ENCODE measurements at regions not wholly inside any gene's neighbourhood (a gene's known extent, or its start where the extent isn't known, plus 50 kb on each side); places are given as distances from the start of the nearest gene placed in this dataset.
"Not testable (repeated sequence)": the region's sequence is repeated elsewhere in the genome, so short reads cannot be mapped to it uniquely, and the experiment has no call there.

DNA sequence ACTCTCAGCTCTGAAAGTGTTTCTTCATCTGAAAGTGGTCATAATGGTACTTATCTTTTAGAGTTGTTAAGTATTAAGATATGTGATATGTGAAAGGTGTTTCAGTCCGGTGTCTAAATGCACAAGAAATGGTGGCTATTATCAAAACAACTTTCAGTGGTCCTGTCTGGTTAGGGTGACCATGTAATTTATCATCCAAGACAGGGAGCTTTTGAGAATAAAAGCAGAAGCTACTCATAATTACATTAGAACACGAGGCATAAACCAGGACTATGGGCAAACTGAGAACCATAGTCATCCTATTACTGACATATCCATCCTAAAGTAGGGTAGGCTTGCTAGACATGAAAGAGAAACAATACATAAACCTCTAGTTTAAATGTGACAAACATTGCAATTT lies 418.1 kb upstream of the SEMA6A start:
- no peak for DNase-seq

DNA sequence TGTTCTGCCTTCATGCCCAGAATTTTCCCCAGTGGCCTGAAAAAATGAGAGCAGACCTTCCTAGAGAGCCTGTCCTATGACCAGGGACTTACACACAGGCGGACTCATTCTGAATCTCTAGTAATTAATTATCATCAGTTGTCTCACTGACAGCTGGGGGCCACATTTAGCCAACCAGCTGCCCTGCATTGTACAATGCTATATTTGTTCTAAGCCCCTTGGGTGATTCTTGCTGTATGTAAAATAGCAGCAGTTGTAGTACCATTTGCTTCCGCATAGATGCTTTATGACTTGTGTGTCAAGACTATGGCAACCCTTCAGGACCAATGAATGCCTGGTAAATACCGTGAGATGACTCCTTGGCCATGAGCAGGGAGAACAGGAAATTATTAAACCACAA lies 415.4 kb upstream of the SEMA6A start:
- no peak for DNase-seq

DNA sequence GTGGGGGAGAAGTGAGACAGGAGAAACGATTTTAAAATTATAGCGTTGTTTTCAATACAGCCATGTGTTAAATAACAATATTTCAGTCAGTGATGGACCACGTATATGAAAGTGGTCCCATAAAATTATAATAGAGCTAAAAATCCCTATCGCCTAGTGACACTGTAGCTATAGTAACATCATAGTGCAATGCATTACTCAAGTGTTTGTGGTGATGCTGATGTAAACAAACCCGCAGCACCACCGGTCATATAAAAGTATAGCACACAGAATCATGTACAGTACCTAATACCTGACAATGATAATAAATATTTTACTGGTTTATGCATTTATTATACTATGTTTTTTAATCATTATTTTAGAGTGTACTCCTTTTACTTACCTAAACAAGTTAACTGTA lies 407.4 kb upstream of the SEMA6A start:
- no peak for DNase-seq

DNA sequence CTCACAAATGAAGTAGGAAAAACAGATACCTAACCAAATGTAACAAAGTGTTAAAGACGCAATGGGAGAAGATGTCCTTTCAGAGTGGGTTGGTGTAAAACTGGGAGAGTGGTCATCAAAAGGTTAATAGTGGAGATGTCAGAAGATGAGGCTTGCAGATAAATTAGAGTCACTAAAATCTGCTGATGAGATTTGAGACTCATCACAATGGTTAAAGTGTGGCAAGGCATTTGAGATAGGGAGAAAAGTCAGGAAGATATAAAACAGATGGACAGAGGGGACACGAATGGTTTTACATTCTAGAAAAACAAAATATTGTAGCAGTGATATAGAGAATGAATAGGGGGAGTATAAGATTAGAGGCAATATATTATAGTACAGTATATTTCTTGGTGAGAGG lies 406.0 kb upstream of the SEMA6A start:
- DNase-seq = no peak

DNA sequence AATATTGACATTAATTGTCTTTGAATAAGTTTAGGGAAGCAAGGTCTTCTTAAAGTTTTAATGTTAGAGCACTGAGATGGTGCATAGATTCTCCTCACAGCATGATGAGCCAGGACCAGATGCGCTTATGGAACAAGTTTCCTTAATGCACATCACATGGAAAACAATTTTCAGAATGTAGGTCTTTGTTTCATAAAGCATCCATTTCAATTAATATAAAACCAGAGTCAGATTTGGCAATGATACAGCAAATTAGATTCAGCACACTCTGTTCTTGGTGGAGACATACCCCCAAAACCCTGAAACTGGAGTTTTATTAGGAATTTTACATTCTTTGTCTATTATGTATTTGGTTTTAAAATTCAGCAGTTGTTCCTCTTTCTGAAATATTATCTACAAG lies 402.1 kb upstream of the SEMA6A start:
- DNase-seq = no peak

DNA sequence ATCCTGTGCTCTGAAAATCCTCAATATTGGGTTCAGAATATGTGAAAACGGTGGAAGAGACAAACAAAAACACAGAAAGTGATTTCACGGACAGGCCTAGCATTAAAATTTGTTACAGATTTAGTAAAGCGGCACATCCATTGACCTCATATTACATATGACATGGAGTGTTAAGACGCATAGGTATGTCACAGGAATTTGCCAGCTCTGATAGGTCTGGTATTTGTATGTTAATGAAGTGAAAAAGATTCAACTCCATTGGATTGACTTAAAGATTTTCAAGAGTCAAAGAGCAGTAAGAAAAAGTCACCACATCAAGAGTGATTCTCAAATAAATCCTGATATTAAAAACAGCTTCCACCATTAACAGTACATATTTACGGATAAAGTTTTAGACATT lies 396.5 kb upstream of the SEMA6A start:
- no peak for DNase-seq

DNA sequence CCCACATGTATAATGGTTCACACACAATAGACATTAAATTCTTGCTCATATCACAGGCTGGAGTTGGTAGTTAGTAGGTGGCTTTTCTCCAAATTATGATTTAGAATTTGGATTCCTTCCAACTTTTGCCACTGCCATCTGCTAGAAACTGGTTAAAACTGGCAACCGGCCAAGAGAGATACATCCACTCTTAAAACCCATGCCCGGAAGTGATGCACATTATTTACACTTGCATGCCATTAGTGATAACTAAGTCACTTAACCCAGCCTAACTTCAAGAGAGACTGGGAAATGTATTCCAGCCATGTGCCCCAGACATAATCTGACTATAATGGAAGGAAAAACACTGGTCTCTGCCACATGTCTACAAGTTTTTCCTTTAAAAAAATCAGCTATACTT lies 395.7 kb upstream of the SEMA6A start:
- DNase-seq = peak; percentile 75 to 96

DNA sequence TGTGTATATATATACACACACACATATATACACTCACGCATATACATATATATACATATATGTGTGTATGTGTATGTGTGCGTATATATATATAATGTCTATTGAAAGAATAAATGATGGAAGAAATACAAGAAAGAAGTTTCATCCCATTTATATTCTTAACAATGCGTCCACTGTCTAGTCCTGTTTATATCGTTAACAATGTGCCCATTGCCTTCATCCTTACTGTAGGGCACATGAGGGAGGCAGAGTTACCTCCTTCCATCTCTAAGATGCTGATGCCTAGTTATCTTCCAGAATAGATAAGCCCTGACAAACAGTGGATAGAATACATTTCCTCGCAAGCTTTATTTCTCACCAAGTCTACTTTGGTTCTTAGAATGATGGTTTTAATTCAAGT lies 389.8 kb upstream of the SEMA6A start:
- no peak for DNase-seq

DNA sequence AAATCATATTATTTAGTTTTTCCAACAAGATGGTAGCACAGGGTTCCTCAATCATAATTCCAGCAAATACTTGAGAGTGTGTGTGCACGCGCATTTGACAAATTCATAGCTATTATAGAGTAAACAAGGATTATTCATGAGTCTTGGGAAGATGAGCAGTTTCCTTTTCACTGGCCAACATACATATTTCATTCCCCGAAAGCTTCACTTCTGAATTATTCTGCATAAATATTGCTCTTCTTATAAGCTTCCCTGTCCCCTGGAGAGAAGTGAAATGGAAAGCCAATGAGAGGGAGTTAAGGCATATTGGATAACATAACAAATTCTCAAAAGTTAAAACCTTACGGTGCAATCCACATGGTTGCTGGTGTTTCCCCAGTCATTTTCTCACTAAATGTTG lies 386.4 kb upstream of the SEMA6A start:
- DNase-seq = no peak

DNA sequence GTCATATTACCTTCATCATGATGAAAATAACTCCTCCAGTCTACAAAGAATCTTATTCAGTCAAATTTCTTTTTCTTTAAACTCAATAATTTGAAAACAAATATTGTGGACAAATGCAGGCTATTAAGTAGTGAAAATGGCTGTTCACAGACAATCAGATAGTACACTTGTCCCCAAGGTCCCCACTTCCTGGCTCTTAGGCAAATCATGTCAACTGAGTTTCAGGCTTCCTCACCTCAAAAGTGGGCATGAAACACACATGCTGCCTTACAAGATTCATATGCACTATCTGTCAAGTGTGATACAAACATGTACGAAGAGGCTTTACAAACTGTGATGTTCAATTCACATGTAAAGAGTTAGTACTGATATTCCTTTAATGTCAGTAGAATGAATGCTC lies 385.2 kb upstream of the SEMA6A start:
- DNase-seq = no peak

DNA sequence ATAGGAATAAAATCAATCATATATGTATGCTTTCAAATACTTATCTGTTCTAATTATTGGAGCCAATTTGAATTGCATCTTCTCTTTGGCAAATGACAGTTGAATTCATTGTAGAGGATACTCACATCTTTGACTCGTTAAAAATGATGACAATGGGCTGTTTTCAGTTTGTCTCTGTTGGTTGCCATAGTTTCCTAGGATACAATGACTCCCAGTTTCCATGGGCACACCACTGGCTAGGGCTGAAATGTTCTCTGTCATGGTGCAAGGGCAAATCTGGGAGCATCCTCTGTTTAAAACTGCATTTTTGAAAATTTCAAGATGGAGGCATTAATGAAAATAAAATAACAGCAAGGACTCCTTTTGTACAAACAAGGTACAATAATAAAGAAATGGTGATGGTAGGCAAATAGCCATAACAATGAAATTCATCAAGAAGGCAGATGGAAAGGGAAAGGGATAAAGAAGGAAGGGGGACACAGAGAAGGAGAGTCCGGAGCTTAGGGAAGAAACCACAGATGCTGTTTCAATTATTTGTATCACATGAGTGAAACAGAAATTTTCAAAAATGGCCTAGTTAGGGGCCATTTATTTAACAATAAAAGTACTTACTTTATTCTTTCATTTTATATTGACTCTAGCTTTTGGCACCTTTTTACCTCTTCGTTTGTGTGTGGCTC lies 378.8 kb upstream of the SEMA6A start:
- no peak for DNase-seq

DNA sequence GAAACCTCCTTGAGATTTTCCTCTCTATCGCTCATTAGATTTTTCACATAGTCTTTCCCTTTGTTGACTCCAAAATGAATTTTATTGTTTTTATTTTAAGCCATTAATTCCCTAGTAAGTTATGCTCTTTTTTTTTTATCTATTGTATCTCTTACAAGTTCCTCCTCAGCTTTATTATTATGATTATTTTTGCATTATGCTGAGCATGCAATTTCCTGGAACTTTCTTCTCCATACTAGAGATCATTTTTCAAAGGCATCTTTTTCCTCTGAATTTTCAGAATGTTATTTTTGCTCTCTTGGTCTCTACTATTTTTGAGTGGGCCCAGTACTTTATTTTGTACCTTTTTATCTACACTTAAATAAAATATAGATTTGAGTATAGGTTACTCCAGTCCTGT lies 376.6 kb upstream of the SEMA6A start:
- DNase-seq = no peak

DNA sequence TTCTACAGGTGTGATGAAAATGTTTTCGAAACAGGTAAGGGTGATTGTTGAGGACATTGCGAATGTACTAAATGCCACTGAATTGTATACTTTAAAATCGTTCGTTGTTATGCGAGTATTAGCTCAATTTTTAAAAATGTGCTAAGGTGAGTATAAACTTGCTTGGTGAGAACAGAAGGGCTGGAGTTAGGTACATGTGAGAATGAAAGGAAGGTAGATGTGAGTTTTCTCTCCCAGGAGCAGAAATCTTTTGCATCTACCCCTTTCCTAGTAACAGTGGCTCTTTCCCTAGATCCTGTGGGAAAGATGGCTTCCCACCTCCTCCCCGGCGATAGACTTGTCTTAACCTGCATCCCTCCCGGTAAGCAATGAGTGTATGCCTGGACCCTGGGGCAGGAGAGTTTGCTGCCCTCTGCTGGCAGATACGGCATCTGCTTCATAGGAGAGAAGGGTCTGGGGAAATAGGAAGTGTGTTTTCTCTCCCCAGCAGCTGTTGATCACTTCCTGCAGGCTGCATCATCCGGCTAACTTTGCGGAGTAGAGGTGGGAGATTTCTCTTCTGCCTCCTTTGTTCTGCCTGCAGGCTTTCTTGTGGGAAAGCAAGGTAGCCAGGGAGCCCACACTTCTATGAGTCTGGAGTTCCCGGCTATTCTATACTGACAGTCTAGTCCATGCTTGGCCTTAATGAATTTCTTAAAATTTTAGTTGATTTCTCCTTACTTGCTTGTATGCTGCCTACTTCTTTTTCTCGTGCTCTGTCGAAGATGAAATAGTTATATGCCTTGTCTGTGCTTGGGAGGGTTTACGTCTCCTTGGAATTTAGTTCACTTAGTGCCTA lies 373.3 kb upstream of the SEMA6A start:
- peak in 1 of 2 experiments; percentile 40 for DNase-seq

DNA sequence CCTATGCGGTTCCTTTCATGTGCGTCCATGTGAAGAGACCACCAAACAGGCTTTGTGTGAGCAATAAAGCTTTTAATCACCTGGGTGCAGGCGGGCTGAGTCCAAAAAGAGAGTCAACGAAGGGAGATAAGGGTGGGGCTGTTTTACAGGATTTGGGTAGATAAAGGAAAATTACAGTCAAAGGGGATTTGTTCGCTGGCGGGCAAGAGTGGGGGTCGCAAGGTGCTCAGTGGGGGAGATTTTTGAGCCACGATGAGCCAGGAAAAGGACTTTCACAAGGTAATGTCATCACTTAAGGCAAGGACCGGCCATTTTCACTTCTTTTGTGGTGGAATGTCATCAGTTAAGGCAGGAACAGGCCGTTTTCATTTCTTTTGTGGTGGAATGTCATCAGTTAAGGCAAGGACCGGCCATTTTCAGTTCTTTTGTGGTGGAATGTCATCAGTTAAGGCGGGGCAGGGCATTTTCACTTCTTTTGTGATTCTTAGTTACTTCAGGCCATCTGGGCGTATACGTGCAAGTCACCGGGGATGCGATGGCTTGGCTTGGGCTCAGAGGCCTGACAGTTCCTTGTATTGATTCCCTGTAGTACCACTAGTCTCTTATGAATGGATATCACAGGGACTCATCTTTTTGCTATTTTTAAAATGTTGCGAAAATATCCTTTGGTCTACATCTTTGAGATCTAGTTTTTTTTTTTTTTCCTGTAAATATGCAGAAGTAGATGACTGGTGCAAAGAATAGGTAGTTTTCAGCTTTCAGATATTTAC lies 371.2 kb upstream of the SEMA6A start:
- DNase-seq = not testable (repeated sequence)

DNA sequence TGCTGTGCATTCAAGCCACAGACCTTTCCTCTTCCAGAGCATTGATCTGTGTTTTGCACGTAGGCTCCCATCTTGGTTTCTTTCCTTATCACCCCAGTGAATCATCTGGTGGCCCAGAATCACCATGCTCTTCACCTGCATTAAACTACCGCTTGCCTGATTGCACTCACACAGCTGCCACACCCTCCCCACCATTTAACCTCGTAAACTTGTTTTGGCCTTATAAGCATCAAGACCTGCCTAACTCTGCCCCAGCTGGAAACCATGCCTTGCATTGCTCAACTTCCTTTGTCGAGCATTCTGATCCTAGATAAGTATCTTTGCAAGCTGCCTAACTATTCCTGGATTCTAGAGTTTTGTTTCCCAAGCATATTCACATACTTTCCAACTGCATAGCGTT lies 369.6 kb upstream of the SEMA6A start:
- no peak for DNase-seq

DNA sequence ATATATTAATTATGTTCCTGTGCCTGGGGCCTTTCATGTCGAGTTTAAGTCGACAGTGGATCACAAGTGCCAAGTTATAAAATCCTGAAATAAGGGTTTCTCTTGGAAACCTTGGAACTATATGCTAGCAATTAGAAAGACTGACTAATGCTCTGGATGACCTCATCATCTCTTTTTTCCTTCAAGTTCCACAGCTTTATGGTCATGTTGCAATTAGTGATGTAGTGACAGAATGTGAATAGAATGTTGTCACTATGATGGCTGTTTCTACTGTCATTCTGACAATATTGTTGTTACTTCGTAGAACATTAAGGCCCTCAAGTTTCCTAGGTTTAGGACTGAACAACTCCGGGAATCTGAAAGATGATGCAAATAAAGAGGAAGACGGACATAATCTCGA lies 368.0 kb upstream of the SEMA6A start:
- peak in 1 of 2 experiments; percentile 6 for DNase-seq

DNA sequence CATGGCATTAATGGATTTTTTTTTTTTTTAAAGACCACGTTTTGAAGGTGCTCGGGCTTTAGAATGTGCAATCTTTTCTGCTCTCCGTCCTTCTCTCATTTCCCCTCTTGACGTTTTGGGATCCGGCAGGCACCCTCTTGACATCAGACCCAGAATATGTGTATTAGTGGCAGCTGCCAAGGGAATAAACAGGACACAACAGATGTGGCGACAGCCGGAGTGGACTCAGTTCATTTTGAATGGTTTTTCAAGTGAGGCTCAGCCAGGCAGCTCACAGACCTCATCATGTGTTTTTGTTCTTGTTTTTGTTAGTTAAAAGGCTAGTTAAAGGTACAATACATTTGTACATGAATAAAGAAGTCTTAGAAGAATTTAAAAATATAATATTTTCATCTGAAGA lies 365.0 kb upstream of the SEMA6A start:
- DNase-seq = peak in 1 of 2 experiments; percentile 73

DNA sequence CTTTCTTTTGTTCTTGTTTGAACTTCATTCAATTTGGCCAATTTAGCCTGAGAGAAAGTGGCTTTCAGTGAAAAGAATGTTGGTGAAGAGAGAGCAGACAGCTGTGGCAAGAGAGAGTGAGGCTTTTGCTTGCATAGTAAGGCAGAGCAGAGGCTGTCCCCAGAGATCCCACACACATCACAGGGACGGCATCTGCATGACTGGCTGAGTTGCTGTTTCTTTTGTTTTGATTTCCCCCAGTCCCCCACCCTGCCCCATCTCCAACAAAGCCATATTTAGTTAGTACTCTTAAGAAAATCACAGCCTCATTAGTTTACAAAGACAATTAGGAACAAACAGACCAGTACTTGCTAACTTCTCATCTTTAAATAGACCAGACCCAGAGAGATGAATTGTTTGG lies 363.9 kb upstream of the SEMA6A start:
- DNase-seq = no peak

DNA sequence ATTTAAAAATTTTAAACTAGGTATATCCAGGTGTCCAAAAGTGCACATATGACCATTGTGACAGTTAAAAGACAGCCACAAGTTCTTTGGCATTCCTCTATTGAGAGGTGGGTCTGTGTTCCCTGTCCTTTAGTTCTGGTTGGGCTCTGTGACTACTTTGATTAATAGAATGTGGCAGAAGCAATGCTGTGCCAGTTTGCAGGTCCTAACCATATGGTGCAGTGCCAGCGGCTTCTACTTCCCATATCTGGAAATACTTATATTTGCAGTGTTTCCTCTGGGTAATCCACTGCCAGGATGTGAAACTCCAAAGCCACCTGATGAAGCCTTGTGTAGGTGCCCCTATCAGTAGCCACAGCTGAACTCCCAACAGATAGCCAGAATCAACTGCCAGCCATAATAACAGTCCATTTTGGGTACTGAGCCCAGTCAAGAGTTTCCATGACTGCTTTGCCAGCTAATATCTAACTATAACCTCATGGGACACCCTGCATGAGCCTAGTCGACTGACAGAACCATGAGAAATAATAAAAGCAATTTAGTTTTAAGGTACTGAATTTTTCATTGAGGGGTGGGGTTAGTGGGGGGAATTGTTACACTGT lies 361.0 kb upstream of the SEMA6A start:
- peak in 1 of 2 experiments; percentile 25 for DNase-seq

DNA sequence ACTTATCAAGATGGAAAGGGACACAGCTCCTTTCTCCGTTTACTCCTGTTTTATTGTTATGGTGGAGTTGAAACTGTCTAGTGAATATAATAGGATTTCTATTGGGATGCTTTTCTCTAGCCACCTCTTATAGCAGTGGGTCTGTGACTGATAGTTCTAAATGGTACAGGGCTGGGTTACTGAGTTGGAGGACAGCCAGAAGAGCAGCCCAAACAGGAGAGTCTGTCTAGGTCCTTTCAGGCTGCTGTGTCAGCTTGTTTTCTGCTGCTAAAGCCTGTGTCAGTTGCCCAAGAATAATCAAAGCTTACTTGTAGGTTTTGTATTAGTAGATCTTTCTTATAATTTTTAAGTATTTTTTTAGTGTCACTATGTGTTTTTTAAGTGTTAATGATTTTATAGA lies 356.0 kb upstream of the SEMA6A start:
- peak in 1 of 2 experiments; percentile 33 for DNase-seq

DNA sequence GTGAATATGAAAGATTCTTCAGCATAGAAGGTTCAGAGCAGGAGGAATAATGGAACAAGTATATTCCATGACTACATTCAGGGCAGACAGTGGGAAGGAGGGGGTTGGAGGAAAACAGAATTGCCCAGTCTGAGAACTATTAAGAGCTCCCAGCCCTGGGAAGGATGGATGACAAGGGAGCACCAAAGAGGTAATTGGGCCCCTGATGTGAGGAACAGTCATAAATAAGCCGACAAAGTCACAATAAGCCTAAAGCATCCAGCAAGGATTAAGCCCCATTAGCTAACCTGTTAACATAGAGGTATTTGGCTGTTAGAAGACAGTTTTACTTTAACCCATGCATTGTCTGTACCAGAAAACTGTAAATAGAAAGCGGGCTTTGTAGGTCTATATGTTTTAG lies 348.7 kb upstream of the SEMA6A start:
- no peak for DNase-seq

DNA sequence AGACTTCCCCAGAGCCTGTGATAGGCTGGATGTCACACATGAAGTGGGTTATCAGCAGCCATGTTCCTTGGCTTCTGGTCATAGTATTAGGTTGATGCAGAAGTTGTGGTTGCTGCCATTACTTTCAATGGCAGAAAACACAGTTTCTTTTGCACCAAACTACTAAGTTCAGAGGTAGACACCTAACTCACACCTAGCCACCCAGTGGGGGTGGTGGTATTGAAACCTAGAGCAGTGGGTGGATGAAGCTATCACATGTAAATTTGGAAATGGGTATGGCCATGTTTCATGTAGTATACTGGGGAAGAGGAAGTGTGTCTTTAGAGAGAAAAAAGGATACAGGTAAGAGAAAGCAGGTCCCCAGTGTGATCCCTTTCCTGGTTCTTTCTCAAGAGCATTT lies 347.9 kb upstream of the SEMA6A start:
- DNase-seq = no peak

DNA sequence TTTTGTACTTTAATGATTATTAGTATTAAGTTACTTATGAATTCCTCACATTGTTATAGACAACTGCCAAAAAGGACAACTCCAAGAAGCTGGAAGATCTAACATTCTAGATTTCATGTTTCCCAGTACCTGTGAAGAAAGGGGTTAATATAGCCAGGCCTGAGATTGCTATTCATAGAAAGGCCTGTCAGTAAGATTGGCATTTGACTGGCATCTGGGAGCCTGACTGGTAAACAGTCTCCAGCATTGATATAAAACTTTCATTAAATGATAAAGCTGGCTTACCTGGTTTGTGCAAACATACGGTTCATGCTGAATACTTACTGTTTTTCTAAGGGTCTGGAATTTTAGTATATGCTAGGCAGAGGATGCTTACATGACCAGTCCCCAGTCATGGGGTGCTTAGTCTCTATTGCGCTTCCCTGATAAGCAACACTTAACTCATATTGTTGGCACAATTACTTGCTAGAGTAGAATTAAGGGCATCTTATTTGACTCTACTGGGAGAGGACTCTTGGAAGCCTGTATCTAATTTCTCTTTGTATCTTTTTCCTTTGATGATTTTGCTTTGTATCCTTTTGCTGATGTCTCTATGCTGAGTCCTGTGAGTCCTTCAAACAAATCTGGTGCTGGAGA lies 340.4 kb upstream of the SEMA6A start:
- no peak for DNase-seq

All from NCI-H446 (cell line).